ENCODE measurements at regions not wholly inside any gene's neighbourhood (a gene's known extent, or its start where the extent isn't known, plus 50 kb on each side); places are given as distances from the start of the nearest gene placed in this dataset.

DNA sequence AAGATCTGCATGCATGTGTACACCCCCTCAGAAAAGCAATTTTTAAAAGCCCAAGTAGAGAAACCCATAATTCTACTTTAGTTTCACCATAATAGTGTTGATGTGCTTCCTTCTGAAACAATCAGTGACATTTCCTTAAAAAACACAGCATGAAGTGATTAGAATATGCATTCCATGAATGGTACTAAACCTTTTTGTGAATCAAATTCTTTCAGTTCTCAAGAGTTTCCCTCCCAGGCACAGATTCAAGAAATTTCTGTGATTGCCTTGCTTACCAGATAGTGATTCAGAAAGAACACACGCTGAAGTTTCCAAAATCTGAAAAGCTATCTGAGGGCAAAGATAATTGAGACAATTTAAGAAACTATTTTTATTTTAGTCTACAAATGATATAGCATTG, 136.4 kb upstream of the ADGRL2 start:
- Histone ChIP-seq H2BK12ac (ENCODE audit: low read length in 2 of 2) (no peak overlapping the region), H2BK15ac (ENCODE audit: low read depth, poor library complexity, severe bottlenecking) (no peak overlapping the region), H3K18ac (ENCODE audit: low read depth in 1 of 2, low read length in 2 of 2) (no peak overlapping the region), H2BK120ac (ENCODE audit: low read depth, low read length) (no peak overlapping the region), H2BK5ac (ENCODE audit: low read depth, low read length, poor library complexity, severe bottlenecking) (no peak overlapping the region), H3K14ac (ENCODE audit: low read length in 2 of 2) (no peak overlapping the region), H2AK5ac (ENCODE audit: low read length, severe bottlenecking) (no peak overlapping the region), H3K23ac (ENCODE audit: low read length in 2 of 2) (no peak overlapping the region), H3K9me3 (ENCODE audit: control insufficient read depth, low read length) (no peaks in the 10 kb centered on the region), H2AFZ (ENCODE audit: low read depth, low read length) (no peak overlapping the region), H3K4ac (ENCODE audit: low read depth in 1 of 2, low read length in 2 of 2) (no peak overlapping the region), H3K27ac (ENCODE audit: low read length, poor library complexity, severe bottlenecking) (no peak overlapping the region), H4K8ac (ENCODE audit: low read length) (no peak overlapping the region), H3K79me1 (replicated peaks; ENCODE audit: low read length, poor library complexity, severe bottlenecking) (no peaks in the 10 kb centered on the region), H3K4me1 (ENCODE audit: control insufficient read depth, insufficient read depth, low read depth, low read length) (no peaks in the 10 kb centered on the region), H3K27me3 (ENCODE audit: control insufficient read depth in 1 of 2, insufficient read depth in 1 of 2, low read length in 2 of 2) (no peaks in the 10 kb centered on the region), H3K4me3 (ENCODE audit: insufficient read depth in 1 of 2, low read depth in 1 of 2, low read length in 2 of 2) (no peak overlapping the region), H4K91ac (ENCODE audit: low read length) (no peak overlapping the region), H3K9ac (ENCODE audit: low read length) (peak overlapping the region; percentile 24), H3K36me3 (ENCODE audit: control insufficient read depth in 1 of 2, insufficient read depth in 2 of 2, low read depth in 1 of 2, low read length in 2 of 2) (no peaks in the 10 kb centered on the region), H3K4me2 (ENCODE audit: low read length, poor library complexity, severe bottlenecking) (no peak overlapping the region)
- WGBS: no CpG with 5 or more reads among the region's 1 CpG
- no peak for DNase-seq

DNA sequence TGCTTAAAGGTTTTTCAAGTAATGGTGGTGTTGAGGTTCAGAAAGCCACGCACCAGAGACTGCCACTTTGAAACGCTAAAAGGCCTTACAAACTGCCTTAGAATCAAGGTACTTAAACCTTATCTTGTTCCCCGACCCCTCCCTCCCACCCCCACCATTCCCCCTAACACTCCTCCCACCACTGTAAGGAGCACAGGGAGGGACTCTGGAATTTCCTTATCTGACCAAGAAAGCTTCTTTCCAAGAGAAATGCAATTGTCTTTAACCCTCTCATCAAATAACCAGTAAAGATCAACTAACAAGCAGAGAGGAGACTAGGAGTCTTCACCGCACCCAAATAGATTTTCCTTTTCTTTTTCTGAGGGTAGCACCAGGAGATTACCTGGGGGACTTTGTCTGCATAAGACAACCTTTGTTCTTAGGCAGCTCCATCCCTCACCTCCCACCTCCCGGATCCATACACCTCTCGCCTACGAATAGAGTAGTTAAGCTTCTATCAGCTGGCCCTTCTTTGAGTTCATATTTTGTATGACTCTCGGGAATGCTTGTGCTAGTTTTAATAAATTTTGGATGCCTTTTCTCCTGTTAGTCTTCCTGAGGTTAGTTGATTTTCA, 137.7 kb upstream of the ADGRL2 start:
- Histone ChIP-seq H3K27ac (ENCODE audit: low read length, poor library complexity, severe bottlenecking) (no peak overlapping the region), H2BK15ac (ENCODE audit: low read depth, poor library complexity, severe bottlenecking) (no peak overlapping the region), H2BK12ac (ENCODE audit: low read length in 2 of 2) (no peak overlapping the region), H3K36me3 (ENCODE audit: control insufficient read depth in 1 of 2, insufficient read depth in 2 of 2, low read depth in 1 of 2, low read length in 2 of 2) (no peaks in the 10 kb centered on the region), H2BK120ac (ENCODE audit: low read depth, low read length) (no peak overlapping the region), H3K4me1 (ENCODE audit: control insufficient read depth, insufficient read depth, low read depth, low read length) (no peaks in the 10 kb centered on the region), H3K23ac (ENCODE audit: low read length in 2 of 2) (no peak overlapping the region), H3K18ac (ENCODE audit: low read depth in 1 of 2, low read length in 2 of 2) (no peak overlapping the region), H3K27me3 (ENCODE audit: control insufficient read depth in 1 of 2, insufficient read depth in 1 of 2, low read length in 2 of 2) (no peaks in the 10 kb centered on the region), H2AK5ac (ENCODE audit: low read length, severe bottlenecking) (no peak overlapping the region), H3K4me3 (ENCODE audit: insufficient read depth in 1 of 2, low read depth in 1 of 2, low read length in 2 of 2) (no peak overlapping the region), H3K4me2 (ENCODE audit: low read length, poor library complexity, severe bottlenecking) (no peak overlapping the region), H3K14ac (ENCODE audit: low read length in 2 of 2) (no peak overlapping the region), H4K8ac (ENCODE audit: low read length) (no peak overlapping the region), H3K79me1 (replicated peaks; ENCODE audit: low read length, poor library complexity, severe bottlenecking) (no peaks in the 10 kb centered on the region), H4K91ac (ENCODE audit: low read length) (no peak overlapping the region), H2BK5ac (ENCODE audit: low read depth, low read length, poor library complexity, severe bottlenecking) (no peak overlapping the region), H3K9me3 (ENCODE audit: control insufficient read depth, low read length) (no peaks in the 10 kb centered on the region), H2AFZ (ENCODE audit: low read depth, low read length) (no peak overlapping the region), H3K4ac (ENCODE audit: low read depth in 1 of 2, low read length in 2 of 2) (no peak overlapping the region), H3K9ac (ENCODE audit: low read length) (no peak overlapping the region)
- WGBS: 69% methylated on average over 8 of the region's 8 CpGs
- DNase-seq: no peak

DNA sequence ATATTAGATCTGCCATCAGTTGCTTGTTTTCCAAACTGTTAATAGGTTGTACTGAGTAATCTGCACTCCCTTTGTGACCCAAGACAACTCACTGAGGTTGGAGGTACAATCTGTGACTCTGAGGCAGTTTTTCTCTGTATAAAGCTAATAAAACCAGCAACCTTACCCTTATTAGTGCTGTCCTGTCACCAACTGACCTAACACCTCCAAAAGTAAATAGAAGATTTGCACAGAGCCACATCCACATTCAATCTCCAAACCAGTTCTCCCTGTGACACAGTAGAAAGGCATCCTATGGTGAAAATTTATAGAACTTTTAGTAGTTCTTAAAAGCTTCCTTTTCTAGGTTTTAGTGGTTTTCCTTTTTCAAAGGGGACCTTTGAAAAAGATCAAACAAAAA, 140.4 kb upstream of the ADGRL2 start:
- H3K36me3 ChIP-seq (ENCODE audit: control insufficient read depth in 1 of 2, insufficient read depth in 2 of 2, low read depth in 1 of 2, low read length in 2 of 2): no peaks in the 10 kb centered on the region
- H3K4me1 ChIP-seq (ENCODE audit: control insufficient read depth, insufficient read depth, low read depth, low read length): no peaks in the 10 kb centered on the region
- H3K9me3 ChIP-seq (ENCODE audit: control insufficient read depth, low read length): no peaks in the 10 kb centered on the region
- no peak overlapping the region for H4K91ac ChIP-seq (ENCODE audit: low read length)
- no peak overlapping the region for H3K4me3 ChIP-seq (ENCODE audit: insufficient read depth in 1 of 2, low read depth in 1 of 2, low read length in 2 of 2)
- H2BK120ac ChIP-seq (ENCODE audit: low read depth, low read length): no peak overlapping the region
- no peak overlapping the region for H2AK5ac ChIP-seq (ENCODE audit: low read length, severe bottlenecking)
- no peak overlapping the region for H3K27ac ChIP-seq (ENCODE audit: low read length, poor library complexity, severe bottlenecking)
- no peak overlapping the region for H3K23ac ChIP-seq (ENCODE audit: low read length in 2 of 2)
- H3K4ac ChIP-seq (ENCODE audit: low read depth in 1 of 2, low read length in 2 of 2): no peak overlapping the region
- no peak overlapping the region for H2BK12ac ChIP-seq (ENCODE audit: low read length in 2 of 2)
- H3K27me3 ChIP-seq (ENCODE audit: control insufficient read depth in 1 of 2, insufficient read depth in 1 of 2, low read length in 2 of 2): no peaks in the 10 kb centered on the region
- H3K4me2 ChIP-seq (ENCODE audit: low read length, poor library complexity, severe bottlenecking): no peak overlapping the region
- H3K9ac ChIP-seq (ENCODE audit: low read length): no peak overlapping the region
- H4K8ac ChIP-seq (ENCODE audit: low read length): no peak overlapping the region
- H3K14ac ChIP-seq (ENCODE audit: low read length in 2 of 2): no peak overlapping the region
- H2BK15ac ChIP-seq (ENCODE audit: low read depth, poor library complexity, severe bottlenecking): no peak overlapping the region
- DNase-seq: peak; percentile 39
- H3K18ac ChIP-seq (ENCODE audit: low read depth in 1 of 2, low read length in 2 of 2): no peak overlapping the region
- no peaks in the 10 kb centered on the region for H3K79me1 ChIP-seq (replicated peaks; ENCODE audit: low read length, poor library complexity, severe bottlenecking)
- H2AFZ ChIP-seq (ENCODE audit: low read depth, low read length): peak overlapping the region; percentile 14
- no peak overlapping the region for H2BK5ac ChIP-seq (ENCODE audit: low read depth, low read length, poor library complexity, severe bottlenecking)

DNA sequence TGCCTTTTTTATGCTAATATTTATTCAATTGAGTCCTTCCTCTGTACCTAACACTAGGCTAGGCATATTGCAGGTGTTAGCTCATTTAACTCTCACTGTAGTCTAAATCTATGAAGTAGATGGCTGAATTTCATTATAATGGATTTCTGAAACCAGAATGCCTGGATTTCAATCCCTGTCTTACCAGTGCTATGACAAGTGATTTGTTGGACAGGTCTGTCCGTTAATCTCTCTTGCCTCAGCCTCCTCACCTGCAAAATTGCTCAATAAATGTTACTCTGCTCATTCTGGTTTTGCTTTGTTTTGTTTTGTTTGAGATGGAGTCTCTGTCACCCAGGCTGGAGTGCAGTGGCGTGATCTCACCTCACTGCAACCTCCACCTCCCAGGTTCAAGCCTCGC, 146.1 kb upstream of the ADGRL2 start:
- H3K4ac ChIP-seq (ENCODE audit: low read depth in 1 of 2, low read length in 2 of 2): no peak overlapping the region
- H3K23ac ChIP-seq (ENCODE audit: low read length in 2 of 2): no peak overlapping the region
- H2BK5ac ChIP-seq (ENCODE audit: low read depth, low read length, poor library complexity, severe bottlenecking): no peak overlapping the region
- no peaks in the 10 kb centered on the region for H3K9me3 ChIP-seq (ENCODE audit: control insufficient read depth, low read length)
- H3K36me3 ChIP-seq (ENCODE audit: control insufficient read depth in 1 of 2, insufficient read depth in 2 of 2, low read depth in 1 of 2, low read length in 2 of 2): no peaks in the 10 kb centered on the region
- no peaks in the 10 kb centered on the region for H3K4me1 ChIP-seq (ENCODE audit: control insufficient read depth, insufficient read depth, low read depth, low read length)
- no peak overlapping the region for H3K14ac ChIP-seq (ENCODE audit: low read length in 2 of 2)
- no peak overlapping the region for H2AK5ac ChIP-seq (ENCODE audit: low read length, severe bottlenecking)
- H3K79me1 ChIP-seq (replicated peaks; ENCODE audit: low read length, poor library complexity, severe bottlenecking): no peaks in the 10 kb centered on the region
- no peak overlapping the region for H3K18ac ChIP-seq (ENCODE audit: low read depth in 1 of 2, low read length in 2 of 2)
- no peak overlapping the region for H2BK12ac ChIP-seq (ENCODE audit: low read length in 2 of 2)
- H2AFZ ChIP-seq (ENCODE audit: low read depth, low read length): no peak overlapping the region
- no peak for DNase-seq
- no peak overlapping the region for H2BK15ac ChIP-seq (ENCODE audit: low read depth, poor library complexity, severe bottlenecking)
- no peak overlapping the region for H4K8ac ChIP-seq (ENCODE audit: low read length)
- H3K4me3 ChIP-seq (ENCODE audit: insufficient read depth in 1 of 2, low read depth in 1 of 2, low read length in 2 of 2): no peak overlapping the region
- peak overlapping the region; percentile 39 for H4K91ac ChIP-seq (ENCODE audit: low read length)
- H3K4me2 ChIP-seq (ENCODE audit: low read length, poor library complexity, severe bottlenecking): no peak overlapping the region
- H3K27ac ChIP-seq (ENCODE audit: low read length, poor library complexity, severe bottlenecking): no peak overlapping the region
- no peak overlapping the region for H2BK120ac ChIP-seq (ENCODE audit: low read depth, low read length)
- WGBS: 100% methylated on average over 3 of the region's 3 CpGs
- no peak overlapping the region for H3K9ac ChIP-seq (ENCODE audit: low read length)
- H3K27me3 ChIP-seq (ENCODE audit: control insufficient read depth in 1 of 2, insufficient read depth in 1 of 2, low read length in 2 of 2): no peaks in the 10 kb centered on the region

All from mesenchymal stem cell (in vitro differentiated cells and primary cell).